NCI-H2081 treated with DMSO at 0.1 percent for 48 hours (cell line): ENCODE measurements at regions not wholly inside any gene's neighbourhood (a gene's known extent, or its start where the extent isn't known, plus 50 kb on each side); places are given as distances from the start of the nearest gene placed in this dataset.
"Not testable (repeated sequence)": the region's sequence is repeated elsewhere in the genome, so short reads cannot be mapped to it uniquely, and the experiment has no call there.

Experiments
- DNase-seq: peaks from one replicate; lab custom pipeline; 2025; lab: John Stamatoyannopoulos, UW

DNA sequence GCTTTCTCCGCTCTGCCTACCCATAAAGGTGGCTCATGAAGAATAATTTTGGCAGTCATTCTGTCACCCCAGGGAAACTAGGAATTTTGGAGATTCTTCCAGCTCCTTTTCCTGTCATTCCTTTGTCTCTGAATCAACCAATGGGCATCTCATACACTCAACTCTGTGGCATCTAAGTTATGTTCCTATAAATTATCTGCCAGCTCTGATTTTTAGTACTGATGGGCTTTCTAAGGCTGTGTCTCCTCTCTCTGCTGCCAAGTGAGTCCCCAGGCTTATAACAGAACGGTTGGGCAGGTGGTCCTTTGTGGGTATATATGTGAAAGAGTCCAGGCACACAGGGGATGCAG, 226.8 kb downstream of the NMUR2 start:
- DNase-seq: no peak

DNA sequence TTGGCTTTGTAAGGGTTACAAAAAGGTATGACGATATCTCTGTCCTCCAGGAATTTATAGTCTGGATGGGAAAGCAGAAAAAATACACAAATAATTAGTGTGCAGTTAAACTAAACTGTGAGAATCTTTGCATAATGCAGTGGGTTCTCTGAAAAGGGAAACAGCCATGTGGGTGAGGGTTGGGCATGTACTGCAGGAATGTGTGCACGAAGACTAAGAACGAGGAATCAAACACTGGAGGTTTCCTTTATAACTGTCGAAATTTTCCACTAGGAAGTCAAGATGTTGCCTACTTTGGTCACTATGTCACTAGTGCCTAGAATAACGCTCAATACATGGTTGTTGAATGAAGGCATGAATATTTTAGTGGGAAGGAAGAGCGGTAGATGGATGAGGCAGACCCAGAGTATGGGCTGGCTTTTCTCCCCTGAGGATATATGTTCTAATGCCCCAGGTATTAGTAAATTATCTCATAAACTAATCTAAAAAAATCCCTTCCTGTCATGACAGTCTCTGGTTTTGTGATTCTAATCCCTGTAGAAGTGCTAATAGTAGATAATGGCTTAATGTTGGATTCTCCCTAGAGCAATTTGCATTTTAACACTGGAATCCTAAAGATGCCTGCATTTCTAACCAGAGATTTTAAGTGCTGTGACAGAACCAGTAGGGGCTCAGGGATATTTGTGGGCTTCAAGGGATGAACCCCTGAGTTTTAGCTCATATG, 227.3 kb downstream of the NMUR2 start:
- DNase-seq: no peak

DNA sequence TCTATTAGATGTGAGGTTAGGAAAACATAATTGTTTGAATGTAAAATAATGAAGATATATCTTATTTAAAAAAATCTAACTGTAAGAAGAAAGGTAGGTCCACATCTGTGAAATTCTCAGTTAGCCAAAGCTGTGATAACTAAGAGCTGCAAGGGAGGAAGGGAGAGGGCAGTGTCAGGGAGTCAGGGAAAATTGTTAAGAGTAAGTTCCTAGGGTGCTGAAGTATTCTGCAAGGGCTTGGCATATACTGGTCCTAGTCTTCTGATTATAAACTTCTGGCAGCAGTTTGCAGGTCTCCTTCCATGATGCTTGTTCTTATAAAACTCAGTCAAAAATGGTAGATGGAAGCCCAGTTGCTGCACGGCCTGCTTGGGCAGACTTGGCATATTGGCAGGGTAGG, 233.2 kb downstream of the NMUR2 start:
- no peak for DNase-seq

DNA sequence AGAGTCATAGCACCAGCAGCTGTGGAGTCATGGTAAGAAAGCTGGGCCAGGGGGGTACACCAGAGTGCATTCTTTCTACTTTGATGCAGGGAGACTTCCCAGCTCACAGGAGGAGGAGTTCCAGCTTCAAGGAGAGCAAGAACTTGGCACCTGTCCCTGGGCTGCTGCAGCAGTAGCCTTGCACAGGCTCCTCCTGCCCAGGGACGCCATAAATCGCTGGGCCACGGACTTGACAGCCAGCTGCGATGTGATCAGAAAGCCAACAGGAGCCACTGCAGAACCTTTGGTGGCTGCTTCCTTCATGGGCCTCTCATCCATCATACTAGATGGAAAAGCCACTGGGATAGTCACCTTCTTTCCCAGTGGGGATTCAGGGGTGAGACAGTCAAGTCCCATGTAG, 234.7 kb downstream of the NMUR2 start:
- DNase-seq: no peak

DNA sequence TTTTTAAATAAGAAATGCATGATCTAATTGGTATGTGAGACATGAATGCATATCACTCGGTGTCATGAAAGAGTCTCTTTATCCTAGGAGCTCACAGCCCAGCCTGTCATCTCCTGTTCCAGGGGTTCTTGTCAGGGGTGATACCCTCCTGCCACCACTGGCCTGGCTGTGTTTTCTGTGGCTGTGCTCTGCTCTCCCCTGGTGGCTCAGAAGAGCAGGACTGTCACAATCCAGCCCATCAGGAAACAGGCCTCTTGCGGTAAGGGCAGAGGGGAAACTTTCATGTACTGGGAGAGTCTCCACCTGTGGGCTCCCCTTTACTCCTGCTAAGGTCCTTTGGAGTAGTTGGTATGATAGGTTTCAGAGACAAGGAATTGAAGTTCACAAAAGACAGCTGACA, 240.2 kb upstream of the GLRA1 start:
- DNase-seq: no peak

DNA sequence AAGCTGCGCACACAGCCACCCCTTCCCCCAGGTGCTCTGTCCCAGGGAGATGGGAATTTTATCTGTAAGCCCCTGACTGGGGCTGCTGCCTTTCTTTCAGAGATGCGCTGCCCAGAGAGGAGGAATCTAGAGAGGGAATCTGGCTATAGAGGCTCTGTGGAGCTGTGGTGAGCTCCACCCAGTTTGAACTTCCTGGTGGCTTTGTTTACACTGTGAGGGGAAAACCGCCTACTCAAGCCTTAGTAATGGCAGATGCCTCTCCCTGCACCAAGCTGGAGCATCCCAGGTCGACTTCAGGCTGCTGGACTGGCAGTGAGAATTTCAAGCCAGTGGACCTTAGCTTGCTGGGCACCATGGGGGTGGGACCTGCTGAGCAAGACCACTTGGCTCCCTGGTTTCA, 235.2 kb upstream of the GLRA1 start:
- DNase-seq: not testable (repeated sequence)

GRCh38 chr5:152154452-152154851, 229.8 kb upstream of the GLRA1 start:
- not testable (repeated sequence) for DNase-seq

DNA sequence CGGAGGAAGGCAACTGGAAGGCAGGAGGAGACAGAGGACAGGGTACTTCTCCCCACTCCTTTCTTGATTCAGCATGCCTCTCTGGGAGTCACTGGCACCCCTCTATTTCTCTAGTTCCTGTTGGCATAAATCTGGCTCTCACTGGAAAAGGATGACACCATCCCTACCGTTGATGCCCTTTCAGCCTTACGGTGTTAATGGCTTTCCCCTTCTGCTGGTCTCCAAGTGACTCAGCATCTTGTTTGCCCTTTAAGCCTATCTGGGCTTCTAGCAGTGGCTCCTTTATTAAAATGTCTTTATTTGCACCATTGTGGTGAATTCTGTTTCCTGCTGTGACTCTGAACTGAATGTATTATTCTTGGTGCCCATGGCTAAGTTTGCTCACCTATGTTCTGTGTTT, 227.3 kb upstream of the GLRA1 start:
- no peak for DNase-seq

GRCh38 chr5:152151113-152151512, 226.5 kb upstream of the GLRA1 start:
- DNase-seq: no peak

DNA sequence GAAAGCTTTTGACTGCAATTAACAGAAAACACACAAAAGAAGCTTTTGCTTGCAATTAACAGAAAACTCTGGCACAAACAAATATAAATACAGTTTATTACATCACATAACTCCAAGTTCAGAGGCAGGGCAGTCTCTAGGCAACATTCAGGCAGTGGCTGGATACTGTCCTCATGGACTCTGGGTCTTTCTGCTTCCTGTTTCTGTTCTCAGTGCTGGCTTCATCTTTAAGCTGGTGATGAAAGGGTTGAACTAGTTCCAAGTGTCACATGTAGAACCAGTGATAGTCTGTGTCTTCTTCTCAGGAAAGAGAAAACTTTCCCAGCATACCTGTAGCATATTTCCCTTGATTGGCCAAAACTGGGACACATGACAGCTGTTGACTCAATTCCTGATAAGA, 222.6 kb upstream of the GLRA1 start:
- DNase-seq: no peak

DNA sequence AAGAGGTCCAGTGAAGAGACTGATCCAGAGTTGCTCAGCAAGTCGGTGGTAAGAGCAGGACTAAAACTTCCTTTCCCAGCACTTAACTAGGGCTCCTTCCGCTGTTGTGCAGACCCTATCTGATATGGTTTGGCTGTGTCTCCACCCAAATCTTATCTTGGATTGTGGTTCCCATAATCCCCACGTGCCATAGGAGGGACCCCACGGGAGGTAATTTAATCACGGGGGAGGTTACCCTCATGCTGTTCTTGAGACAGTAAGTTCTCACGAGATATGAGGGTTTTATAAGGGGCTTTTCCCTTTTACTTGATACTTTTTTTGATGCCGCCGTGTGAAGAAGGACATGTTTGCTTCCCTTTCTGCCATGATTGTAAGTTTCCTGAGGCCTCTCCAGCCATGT, 221.9 kb upstream of the GLRA1 start:
- DNase-seq: no peak

GRCh38 chr5:152144556-152144955, 219.9 kb upstream of the GLRA1 start:
- DNase-seq: no peak

- DNase-seq: no peak
Measured at GRCh38 chr5:152144030-152144429, 219.4 kb upstream of the GLRA1 start.

- no peak for DNase-seq
Measured at GRCh38 chr5:152142840-152143469, 218.3 kb upstream of the GLRA1 start.

GRCh38 chr5:152140347-152140746, 215.7 kb upstream of the GLRA1 start:
- no peak for DNase-seq

- no peak for DNase-seq
Measured at GRCh38 chr5:152137063-152137462, 212.4 kb upstream of the GLRA1 start.

DNA sequence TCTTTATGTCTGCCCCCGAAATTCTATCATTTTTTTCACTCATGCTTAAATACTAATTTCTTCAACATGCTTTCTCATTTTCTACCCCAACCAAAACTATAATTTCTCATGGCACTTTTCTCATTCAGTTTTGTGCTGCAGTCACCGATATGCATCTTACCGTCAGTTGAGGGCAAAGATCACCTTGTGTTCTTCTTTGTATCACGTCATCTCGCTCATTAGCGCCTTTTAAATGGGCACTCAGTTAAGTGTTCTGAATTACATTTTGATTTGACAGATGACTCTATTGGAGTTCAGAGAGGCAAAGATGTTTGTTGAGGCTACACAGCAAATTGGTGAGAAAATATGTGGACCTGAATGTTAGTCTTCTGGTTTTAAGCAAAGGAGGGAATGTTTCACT, 211.7 kb upstream of the GLRA1 start:
- DNase-seq: no peak

- no peak for DNase-seq
Measured at GRCh38 chr5:152135827-152136226, 211.2 kb upstream of the GLRA1 start.

- no peak for DNase-seq
Measured at GRCh38 chr5:152125661-152126205, 201.1 kb upstream of the GLRA1 start.

GRCh38 chr5:152124409-152125041, 199.9 kb upstream of the GLRA1 start:
- no peak for DNase-seq

DNA sequence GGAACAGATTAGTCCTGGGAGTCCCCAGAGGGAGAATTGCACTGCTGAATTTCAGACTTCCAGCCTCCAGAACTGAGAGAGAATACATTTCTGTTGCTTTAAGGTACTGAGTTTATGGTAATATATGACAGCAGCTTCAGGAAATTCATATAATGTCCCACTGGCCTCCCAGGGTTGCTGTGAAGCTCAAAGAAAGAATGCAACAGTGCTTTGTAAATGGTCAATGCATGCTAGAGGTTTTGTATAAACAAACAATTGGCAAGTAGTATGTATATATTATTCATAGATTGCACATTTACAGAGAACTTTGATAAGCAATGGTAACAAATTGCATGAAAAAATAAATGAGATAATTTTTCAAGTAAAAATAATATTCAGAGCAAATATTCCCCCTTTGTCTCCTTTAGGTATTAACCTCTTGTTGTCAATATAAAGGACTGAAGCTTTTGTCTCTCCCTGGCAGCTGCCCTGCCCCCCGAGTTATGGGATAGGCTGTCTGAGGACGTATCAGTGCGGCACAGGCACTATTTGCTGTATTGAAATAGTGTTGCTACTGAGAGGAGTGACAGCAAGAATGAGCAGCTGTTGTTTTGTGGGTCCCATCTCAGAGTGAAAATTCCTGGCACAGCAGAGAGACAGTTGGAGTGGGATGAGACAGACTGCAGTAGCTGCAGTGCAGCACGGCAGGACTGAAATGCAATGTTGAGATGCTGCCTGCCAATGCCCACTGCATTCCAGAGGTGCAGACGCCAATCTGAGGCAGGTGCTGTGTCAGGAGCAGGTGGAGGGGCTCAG, 194.2 kb upstream of the GLRA1 start:
- DNase-seq: no peak

GRCh38 chr5:152116934-152117333, 192.3 kb upstream of the GLRA1 start:
- DNase-seq: no peak

DNA sequence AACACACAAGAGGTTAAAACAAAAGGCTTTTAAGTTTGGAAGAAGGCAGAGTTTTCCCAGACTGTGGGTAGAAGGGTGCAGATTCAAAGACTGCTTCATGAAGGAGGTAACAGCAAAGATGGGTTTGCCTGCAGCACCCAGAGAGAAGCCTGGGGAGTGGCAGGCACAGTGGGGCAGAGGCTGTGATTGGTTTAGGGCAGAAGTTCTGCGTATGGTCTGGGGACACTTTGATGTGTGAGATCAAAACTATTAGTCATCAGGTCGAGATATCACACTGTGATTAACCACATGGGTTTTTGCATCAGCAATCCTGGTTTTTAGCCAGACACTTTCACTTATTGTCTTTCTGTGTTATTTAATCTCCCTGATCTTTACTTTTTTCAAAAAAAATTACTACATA, 188.8 kb upstream of the GLRA1 start:
- DNase-seq: no peak
